ENCODE measurements at regions not wholly inside any gene's neighbourhood (a gene's known extent, or its start where the extent isn't known, plus 50 kb on each side); places are given as distances from the start of the nearest gene placed in this dataset.

DNA sequence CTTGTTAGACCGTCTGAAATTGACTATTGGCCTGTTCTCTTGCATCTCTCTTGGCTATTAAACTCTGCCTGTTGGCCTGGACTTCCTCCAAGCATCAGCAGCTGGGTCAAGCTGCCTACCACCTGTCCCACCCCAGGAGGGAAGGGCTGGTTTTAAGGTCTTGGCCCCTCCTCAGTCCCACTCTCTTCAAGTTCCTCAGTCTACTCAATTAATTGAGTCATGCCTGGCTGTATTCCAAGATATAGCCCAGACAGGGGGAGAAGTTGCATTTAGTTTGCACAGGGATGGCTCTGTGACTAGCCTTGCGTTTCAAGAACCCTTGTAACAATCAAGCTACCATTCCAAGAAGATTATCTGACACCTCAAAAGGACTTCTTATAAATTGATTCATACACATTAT lies 113.8 kb upstream of the GLI3 start:
- Histone ChIP-seq H3K4me3 (replicated peaks in 1 of 2; ENCODE audit: low read depth in 1 of 2, low read length in 2 of 2) (no peak overlapping the region), H3K27me3 (ENCODE audit: insufficient read depth, low read length) (no peaks in the 10 kb centered on the region), H3K9me2 (ENCODE audit: insufficient read depth) (no peaks in the 10 kb centered on the region), H2AFZ (ENCODE audit: low read depth, low read length, poor library complexity, severe bottlenecking) (no peak overlapping the region), H3K4me2 (ENCODE audit: low read length) (no peak overlapping the region), H3K9ac (ENCODE audit: low read length) (no peak overlapping the region), H4K20me1 (ENCODE audit: insufficient read depth) (no peaks in the 10 kb centered on the region), H3K4me1 (ENCODE audit: control insufficient read depth in 1 of 2, insufficient read depth in 2 of 2, low read length in 2 of 2) (no peaks in the 10 kb centered on the region), H3K27ac (ENCODE audit: low read depth, low read length) (no peak overlapping the region), H3K36me3 (ENCODE audit: control insufficient read depth in 1 of 2, insufficient read depth in 2 of 2, low read length in 2 of 2) (no peaks in the 10 kb centered on the region), H3K9me3 (ENCODE audit: control insufficient read depth in 1 of 2, insufficient read depth in 1 of 2, low read depth in 1 of 2, low read length in 2 of 2) (no peaks in the 10 kb centered on the region), H3K79me2 (ENCODE audit: insufficient read depth, low read length) (no peaks in the 10 kb centered on the region)
- RAD21 ChIA-PET (ENCODE audit: low non-redundant PET in 1 of 2, low total read pairs in 2 of 2, uncharacterized antibody in 2 of 2, unreplicated experiment in 2 of 2) = no interaction called here
- BruUV-seq (replicated peaks) = no TSS peak
- CTCF ChIA-PET = no interaction called here
- intact Hi-C loops (cut with micrococcal nuclease) = no loop called here
- POLR2A ChIA-PET = no interaction called here
- no peak for TF ChIP-seq SIN3A (IDR thresholded peaks at IDR 0.05; ENCODE audit: low read depth)
- no peak for TF ChIP-seq JUND (IDR thresholded peaks at IDR 0.05)
- TF ChIP-seq POLR2AphosphoS5 (IDR thresholded peaks at IDR 0.05; ENCODE audit: low read depth, low read length) = no peak
- TF ChIP-seq TCF7L2 (IDR thresholded peaks at IDR 0.05; ENCODE audit: borderline replicate concordance, extremely low read depth, insufficient read depth, insufficient read length) = no peak
- TF ChIP-seq, protein P1, sequence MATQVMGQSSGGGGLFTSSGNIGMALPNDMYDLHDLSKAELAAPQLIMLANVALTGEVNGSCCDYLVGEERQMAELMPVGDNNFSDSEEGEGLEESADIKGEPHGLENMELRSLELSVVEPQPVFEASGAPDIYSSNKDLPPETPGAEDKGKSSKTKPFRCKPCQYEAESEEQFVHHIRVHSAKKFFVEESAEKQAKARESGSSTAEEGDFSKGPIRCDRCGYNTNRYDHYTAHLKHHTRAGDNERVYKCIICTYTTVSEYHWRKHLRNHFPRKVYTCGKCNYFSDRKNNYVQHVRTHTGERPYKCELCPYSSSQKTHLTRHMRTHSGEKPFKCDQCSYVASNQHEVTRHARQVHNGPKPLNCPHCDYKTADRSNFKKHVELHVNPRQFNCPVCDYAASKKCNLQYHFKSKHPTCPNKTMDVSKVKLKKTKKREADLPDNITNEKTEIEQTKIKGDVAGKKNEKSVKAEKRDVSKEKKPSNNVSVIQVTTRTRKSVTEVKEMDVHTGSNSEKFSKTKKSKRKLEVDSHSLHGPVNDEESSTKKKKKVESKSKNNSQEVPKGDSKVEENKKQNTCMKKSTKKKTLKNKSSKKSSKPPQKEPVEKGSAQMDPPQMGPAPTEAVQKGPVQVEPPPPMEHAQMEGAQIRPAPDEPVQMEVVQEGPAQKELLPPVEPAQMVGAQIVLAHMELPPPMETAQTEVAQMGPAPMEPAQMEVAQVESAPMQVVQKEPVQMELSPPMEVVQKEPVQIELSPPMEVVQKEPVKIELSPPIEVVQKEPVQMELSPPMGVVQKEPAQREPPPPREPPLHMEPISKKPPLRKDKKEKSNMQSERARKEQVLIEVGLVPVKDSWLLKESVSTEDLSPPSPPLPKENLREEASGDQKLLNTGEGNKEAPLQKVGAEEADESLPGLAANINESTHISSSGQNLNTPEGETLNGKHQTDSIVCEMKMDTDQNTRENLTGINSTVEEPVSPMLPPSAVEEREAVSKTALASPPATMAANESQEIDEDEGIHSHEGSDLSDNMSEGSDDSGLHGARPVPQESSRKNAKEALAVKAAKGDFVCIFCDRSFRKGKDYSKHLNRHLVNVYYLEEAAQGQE (IDR thresholded peaks at IDR 0.05; ENCODE audit: low read depth) = no peak
- no peak for TF ChIP-seq SP1 (IDR thresholded peaks at IDR 0.05; ENCODE audit: low read depth)
- no peak for TF ChIP-seq EZH2 (IDR thresholded peaks at IDR 0.05)
- TF ChIP-seq SRF (IDR thresholded peaks at IDR 0.05; ENCODE audit: low read depth) = no peak
- no peak for TF ChIP-seq YY1 (IDR thresholded peaks at IDR 0.05; ENCODE audit: extremely low read depth, insufficient replicate concordance, low read depth, low read length)
- TF ChIP-seq, protein P2, sequence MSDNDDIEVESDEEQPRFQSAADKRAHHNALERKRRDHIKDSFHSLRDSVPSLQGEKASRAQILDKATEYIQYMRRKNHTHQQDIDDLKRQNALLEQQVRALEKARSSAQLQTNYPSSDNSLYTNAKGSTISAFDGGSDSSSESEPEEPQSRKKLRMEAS (IDR thresholded peaks at IDR 0.05) = no peak
- TF ChIP-seq, protein P3, sequence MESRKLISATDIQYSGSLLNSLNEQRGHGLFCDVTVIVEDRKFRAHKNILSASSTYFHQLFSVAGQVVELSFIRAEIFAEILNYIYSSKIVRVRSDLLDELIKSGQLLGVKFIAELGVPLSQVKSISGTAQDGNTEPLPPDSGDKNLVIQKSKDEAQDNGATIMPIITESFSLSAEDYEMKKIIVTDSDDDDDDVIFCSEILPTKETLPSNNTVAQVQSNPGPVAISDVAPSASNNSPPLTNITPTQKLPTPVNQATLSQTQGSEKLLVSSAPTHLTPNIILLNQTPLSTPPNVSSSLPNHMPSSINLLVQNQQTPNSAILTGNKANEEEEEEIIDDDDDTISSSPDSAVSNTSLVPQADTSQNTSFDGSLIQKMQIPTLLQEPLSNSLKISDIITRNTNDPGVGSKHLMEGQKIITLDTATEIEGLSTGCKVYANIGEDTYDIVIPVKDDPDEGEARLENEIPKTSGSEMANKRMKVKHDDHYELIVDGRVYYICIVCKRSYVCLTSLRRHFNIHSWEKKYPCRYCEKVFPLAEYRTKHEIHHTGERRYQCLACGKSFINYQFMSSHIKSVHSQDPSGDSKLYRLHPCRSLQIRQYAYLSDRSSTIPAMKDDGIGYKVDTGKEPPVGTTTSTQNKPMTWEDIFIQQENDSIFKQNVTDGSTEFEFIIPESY (IDR thresholded peaks at IDR 0.05; ENCODE audit: extremely low read depth, insufficient replicate concordance, low read length) = no peak
- no peak for TF ChIP-seq ZNF274 (IDR thresholded peaks at IDR 0.05; ENCODE audit: low read depth, low read length)
- TF ChIP-seq POLR2A (IDR thresholded peaks at IDR 0.05; ENCODE audit: borderline replicate concordance, extremely low read depth, insufficient read depth, insufficient read length) = no peak
- TF ChIP-seq EGR1 (IDR thresholded peaks at IDR 0.05; ENCODE audit: low read depth) = no peak
- TF ChIP-seq, protein P4, sequence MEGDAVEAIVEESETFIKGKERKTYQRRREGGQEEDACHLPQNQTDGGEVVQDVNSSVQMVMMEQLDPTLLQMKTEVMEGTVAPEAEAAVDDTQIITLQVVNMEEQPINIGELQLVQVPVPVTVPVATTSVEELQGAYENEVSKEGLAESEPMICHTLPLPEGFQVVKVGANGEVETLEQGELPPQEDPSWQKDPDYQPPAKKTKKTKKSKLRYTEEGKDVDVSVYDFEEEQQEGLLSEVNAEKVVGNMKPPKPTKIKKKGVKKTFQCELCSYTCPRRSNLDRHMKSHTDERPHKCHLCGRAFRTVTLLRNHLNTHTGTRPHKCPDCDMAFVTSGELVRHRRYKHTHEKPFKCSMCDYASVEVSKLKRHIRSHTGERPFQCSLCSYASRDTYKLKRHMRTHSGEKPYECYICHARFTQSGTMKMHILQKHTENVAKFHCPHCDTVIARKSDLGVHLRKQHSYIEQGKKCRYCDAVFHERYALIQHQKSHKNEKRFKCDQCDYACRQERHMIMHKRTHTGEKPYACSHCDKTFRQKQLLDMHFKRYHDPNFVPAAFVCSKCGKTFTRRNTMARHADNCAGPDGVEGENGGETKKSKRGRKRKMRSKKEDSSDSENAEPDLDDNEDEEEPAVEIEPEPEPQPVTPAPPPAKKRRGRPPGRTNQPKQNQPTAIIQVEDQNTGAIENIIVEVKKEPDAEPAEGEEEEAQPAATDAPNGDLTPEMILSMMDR (IDR thresholded peaks at IDR 0.05 in 2 of 3, conservative IDR thresholded peaks at IDR 0.05 in 1 of 3; ENCODE audit: borderline replicate concordance in 1 of 3, insufficient read depth in 1 of 3, low read depth in 2 of 3, low read length in 2 of 3) = no peak
- TF ChIP-seq FOSL1 (IDR thresholded peaks at IDR 0.05; ENCODE audit: low read depth) = no peak
- DNase-seq (ENCODE audit: low read depth, low spot score) = no peak
- ATAC-seq = no peak
